ENCODE measurements at regions not wholly inside any gene's neighbourhood (a gene's known extent, or its start where the extent isn't known, plus 50 kb on each side); places are given as distances from the start of the nearest gene placed in this dataset.

GRCh38 chr12:89859508-89860220 lies 151.0 kb upstream of the ATP2B1 start:
- H3K4me1 ChIP-seq (ENCODE audit: control insufficient read depth, insufficient read depth, low read length) = peaks cover 2% of the 10 kb centered on the region
- no peaks in the 10 kb centered on the region for H3K9me3 ChIP-seq (ENCODE audit: control insufficient read depth, low read length)
- WGBS = 2% methylated on average over 1 of the region's 1 CpG
- intact Hi-C loops (cut with DNase I) = no loop called here
- no peak for ATAC-seq
- no peak overlapping the region for H3K4me3 ChIP-seq (ENCODE audit: low read length)
- no peak for DNase-seq
- no peaks in the 10 kb centered on the region for H3K27me3 ChIP-seq (ENCODE audit: control insufficient read depth, insufficient read depth)
- H3K27ac ChIP-seq (ENCODE audit: low read length) = no peak overlapping the region

GRCh38 chr12:89858718-89859117 lies 150.1 kb upstream of the ATP2B1 start:
- intact Hi-C loops (cut with DNase I) = no loop called here
- peaks cover 2% of the 10 kb centered on the region for H3K4me1 ChIP-seq (ENCODE audit: control insufficient read depth, insufficient read depth, low read length)
- no peak for ATAC-seq

GRCh38 chr12:89857652-89858274 lies 149.1 kb upstream of the ATP2B1 start:
- WGBS = 93% methylated on average over 6 of the region's 6 CpGs
- H3K4me3 ChIP-seq (ENCODE audit: low read length) = no peak overlapping the region
- ATAC-seq (no peak), DNase-seq (no peak)
- H3K27ac ChIP-seq (ENCODE audit: low read length) = no peak overlapping the region
- peaks cover 1% of the 10 kb centered on the region for H3K4me1 ChIP-seq (ENCODE audit: control insufficient read depth, insufficient read depth, low read length)
- no peaks in the 10 kb centered on the region for H3K9me3 ChIP-seq (ENCODE audit: control insufficient read depth, low read length)
- H3K27me3 ChIP-seq (ENCODE audit: control insufficient read depth, insufficient read depth) = no peaks in the 10 kb centered on the region
- intact Hi-C loops (cut with DNase I) = no loop called here

More at GRCh38 chr12:89858718-89859117, 150.1 kb upstream of the ATP2B1 start:
- Histone ChIP-seq H3K27ac (ENCODE audit: low read length) (no peak overlapping the region), H3K27me3 (ENCODE audit: control insufficient read depth, insufficient read depth) (no peaks in the 10 kb centered on the region), H3K9me3 (ENCODE audit: control insufficient read depth, low read length) (no peaks in the 10 kb centered on the region), H3K4me3 (ENCODE audit: low read length) (no peak overlapping the region)
- no peak for DNase-seq
- WGBS = 89% methylated on average over 3 of the region's 3 CpGs

GRCh38 chr12:89856431-89856830 lies 147.8 kb upstream of the ATP2B1 start:
- no peak overlapping the region for H3K27ac ChIP-seq (ENCODE audit: low read length)
- no peaks in the 10 kb centered on the region for H3K9me3 ChIP-seq (ENCODE audit: control insufficient read depth, low read length)
- no peak for DNase-seq
- H3K27me3 ChIP-seq (ENCODE audit: control insufficient read depth, insufficient read depth) = no peaks in the 10 kb centered on the region
- H3K4me1 ChIP-seq (ENCODE audit: control insufficient read depth, insufficient read depth, low read length) = no peaks in the 10 kb centered on the region
- no peak overlapping the region for H3K4me3 ChIP-seq (ENCODE audit: low read length)
- no peak for ATAC-seq
- 50% methylated on average over 1 of the region's 1 CpG for WGBS
- intact Hi-C loops (cut with DNase I) = no loop called here

- Histone ChIP-seq H3K27me3 (ENCODE audit: control insufficient read depth, insufficient read depth) (no peaks in the 10 kb centered on the region), H3K4me3 (ENCODE audit: low read length) (no peak overlapping the region), H3K9me3 (ENCODE audit: control insufficient read depth, low read length) (no peaks in the 10 kb centered on the region), H3K27ac (ENCODE audit: low read length) (no peak overlapping the region), H3K4me1 (ENCODE audit: control insufficient read depth, insufficient read depth, low read length) (no peaks in the 10 kb centered on the region)
- DNase-seq (peak; percentile 28 to 57 (median 56)), ATAC-seq (peak; percentile 93 to 95)
- intact Hi-C loops (cut with DNase I) = no loop called here
- WGBS = 37% methylated on average over 8 of the region's 8 CpGs
Measured at GRCh38 chr12:89848732-89849131, 140.1 kb upstream of the ATP2B1 start.

GRCh38 chr12:89846473-89847055 lies 137.9 kb upstream of the ATP2B1 start:
- Histone ChIP-seq H3K9me3 (ENCODE audit: control insufficient read depth, low read length) (no peaks in the 10 kb centered on the region), H3K4me3 (ENCODE audit: low read length) (no peak overlapping the region), H3K27ac (ENCODE audit: low read length) (no peak overlapping the region), H3K4me1 (ENCODE audit: control insufficient read depth, insufficient read depth, low read length) (no peaks in the 10 kb centered on the region), H3K27me3 (ENCODE audit: control insufficient read depth, insufficient read depth) (no peaks in the 10 kb centered on the region)
- WGBS = 91% methylated on average over 2 of the region's 2 CpGs
- intact Hi-C loops (cut with DNase I) = no loop called here
- no peak for ATAC-seq
- no peak for DNase-seq

- H3K27me3 ChIP-seq (ENCODE audit: control insufficient read depth, insufficient read depth) = no peaks in the 10 kb centered on the region
- WGBS = 94% methylated on average over 1 of the region's 1 CpG
Measured at GRCh38 chr12:89845767-89846166, 137.1 kb upstream of the ATP2B1 start.

GRCh38 chr12:89845366-89845765 lies 136.7 kb upstream of the ATP2B1 start:
- 89% methylated on average over 3 of the region's 3 CpGs for WGBS
- intact Hi-C loops (cut with DNase I) = no loop called here
- Histone ChIP-seq H3K27me3 (ENCODE audit: control insufficient read depth, insufficient read depth) (no peaks in the 10 kb centered on the region), H3K9me3 (ENCODE audit: control insufficient read depth, low read length) (no peaks in the 10 kb centered on the region), H3K27ac (ENCODE audit: low read length) (no peak overlapping the region), H3K4me1 (ENCODE audit: control insufficient read depth, insufficient read depth, low read length) (no peaks in the 10 kb centered on the region), H3K4me3 (ENCODE audit: low read length) (no peak overlapping the region)
- ATAC-seq (no peak), DNase-seq (no peak)

More at GRCh38 chr12:89845767-89846166, 137.1 kb upstream of the ATP2B1 start:
- DNase-seq = no peak
- no peak for ATAC-seq
- no peak overlapping the region for H3K27ac ChIP-seq (ENCODE audit: low read length)
- intact Hi-C loops (cut with DNase I) = no loop called here
- H3K9me3 ChIP-seq (ENCODE audit: control insufficient read depth, low read length) = no peaks in the 10 kb centered on the region
- no peaks in the 10 kb centered on the region for H3K4me1 ChIP-seq (ENCODE audit: control insufficient read depth, insufficient read depth, low read length)
- H3K4me3 ChIP-seq (ENCODE audit: low read length) = no peak overlapping the region

GRCh38 chr12:89844539-89844938 lies 135.9 kb upstream of the ATP2B1 start:
- WGBS = 82% methylated on average over 1 of the region's 1 CpG
- Histone ChIP-seq H3K4me3 (ENCODE audit: low read length) (no peak overlapping the region), H3K27ac (ENCODE audit: low read length) (no peak overlapping the region), H3K9me3 (ENCODE audit: control insufficient read depth, low read length) (no peaks in the 10 kb centered on the region), H3K4me1 (ENCODE audit: control insufficient read depth, insufficient read depth, low read length) (no peaks in the 10 kb centered on the region), H3K27me3 (ENCODE audit: control insufficient read depth, insufficient read depth) (no peaks in the 10 kb centered on the region)
- intact Hi-C loops (cut with DNase I) = no loop called here
- no peak for ATAC-seq
- no peak for DNase-seq

GRCh38 chr12:89840162-89840922 lies 131.7 kb upstream of the ATP2B1 start:
- H3K27me3 ChIP-seq (ENCODE audit: control insufficient read depth, insufficient read depth) = no peaks in the 10 kb centered on the region
- no peak overlapping the region for H3K27ac ChIP-seq (ENCODE audit: low read length)
- H3K4me1 ChIP-seq (ENCODE audit: control insufficient read depth, insufficient read depth, low read length) = no peaks in the 10 kb centered on the region
- intact Hi-C loops (cut with DNase I) = no loop called here
- 83% methylated on average over 4 of the region's 4 CpGs for WGBS
- no peak for DNase-seq
- H3K4me3 ChIP-seq (ENCODE audit: low read length) = no peak overlapping the region
- no peaks in the 10 kb centered on the region for H3K9me3 ChIP-seq (ENCODE audit: control insufficient read depth, low read length)
- ATAC-seq = no peak

GRCh38 chr12:89839444-89839843 lies 130.8 kb upstream of the ATP2B1 start:
- DNase-seq (no peak), ATAC-seq (no peak)
- 68% methylated on average over 2 of the region's 2 CpGs for WGBS
- Histone ChIP-seq H3K4me1 (ENCODE audit: control insufficient read depth, insufficient read depth, low read length) (no peaks in the 10 kb centered on the region), H3K9me3 (ENCODE audit: control insufficient read depth, low read length) (no peaks in the 10 kb centered on the region), H3K4me3 (ENCODE audit: low read length) (no peak overlapping the region), H3K27ac (ENCODE audit: low read length) (no peak overlapping the region), H3K27me3 (ENCODE audit: control insufficient read depth, insufficient read depth) (no peaks in the 10 kb centered on the region)
- intact Hi-C loops (cut with DNase I) = no loop called here
